ENCODE measurements at regions not wholly inside any gene's neighbourhood (a gene's known extent, or its start where the extent isn't known, plus 50 kb on each side); places are given as distances from the start of the nearest gene placed in this dataset.

- CTCF ChIA-PET, result no interaction called here
- TF ChIP-seq CTCF (conservative IDR thresholded peaks at IDR 0.05; ENCODE audit: low read depth), result no peak
- no peak overlapping the region for H3K27ac ChIP-seq
- POLR2A ChIA-PET (ENCODE audit: low non-redundant PET), result no interaction called here
- DNase-seq (ENCODE audit: low spot score), result no peak
These were observed 79.1 kb upstream of the DYNC1I2 start for GRCh38 chr2:171608168-171608567.

DNA sequence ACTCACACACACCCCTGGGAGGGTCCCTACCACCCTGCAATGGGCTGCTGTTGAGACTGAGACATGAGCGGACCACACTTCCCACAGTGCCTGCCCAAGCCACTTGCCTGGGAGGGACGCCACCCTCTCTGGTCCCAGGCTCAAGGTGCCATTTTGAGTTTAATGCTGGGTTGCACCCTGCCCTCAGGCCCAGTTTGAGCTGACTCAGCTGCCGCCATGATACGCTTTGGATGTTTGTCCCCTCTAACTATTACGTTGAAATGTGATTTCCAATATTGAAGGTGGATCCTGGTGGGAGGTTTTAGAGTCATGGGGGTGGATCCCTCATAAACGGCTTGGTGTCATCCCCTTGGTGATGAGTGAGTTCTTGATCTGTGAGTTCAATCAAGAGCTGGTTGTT lies 76.4 kb upstream of the DYNC1I2 start:
- DNase-seq (ENCODE audit: low spot score), result no peak

DNA sequence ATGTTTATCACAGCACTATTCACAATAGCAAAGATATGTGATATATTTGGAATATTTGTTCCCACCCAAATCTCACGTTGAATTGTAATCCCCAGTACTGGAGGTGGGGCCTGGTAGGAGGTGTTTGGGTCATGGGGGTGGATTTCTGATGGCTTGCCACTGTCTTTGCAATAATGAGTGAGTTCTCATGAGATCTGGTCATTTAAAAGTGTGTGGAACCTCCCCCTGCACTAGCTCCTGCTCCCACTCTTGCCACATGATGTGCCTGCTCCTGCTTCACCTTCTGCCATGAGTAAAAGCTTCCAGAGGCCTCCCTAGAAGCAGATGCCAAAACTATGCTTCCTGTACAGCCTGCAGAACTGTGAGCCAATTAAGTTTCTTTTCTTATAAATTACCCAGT lies 72.2 kb upstream of the DYNC1I2 start:
- TF ChIP-seq CTCF (conservative IDR thresholded peaks at IDR 0.05; ENCODE audit: low read depth), result no peak
- CTCF ChIA-PET, result interaction anchor here (0.5 kb wide), 1 partner anchor 151 kb away, joined by 3 read pairs; no protein-coding TSS in a partner anchor
- POLR2A ChIA-PET (ENCODE audit: low non-redundant PET), result no interaction called here

More for the DNA sequence above, 76.4 kb upstream of the DYNC1I2 start:
- no peak overlapping the region for H3K27ac ChIP-seq
- ChIA-PET CTCF (no interaction called here), POLR2A (ENCODE audit: low non-redundant PET) (no interaction called here)
- TF ChIP-seq CTCF (conservative IDR thresholded peaks at IDR 0.05; ENCODE audit: low read depth), result no peak

DNA sequence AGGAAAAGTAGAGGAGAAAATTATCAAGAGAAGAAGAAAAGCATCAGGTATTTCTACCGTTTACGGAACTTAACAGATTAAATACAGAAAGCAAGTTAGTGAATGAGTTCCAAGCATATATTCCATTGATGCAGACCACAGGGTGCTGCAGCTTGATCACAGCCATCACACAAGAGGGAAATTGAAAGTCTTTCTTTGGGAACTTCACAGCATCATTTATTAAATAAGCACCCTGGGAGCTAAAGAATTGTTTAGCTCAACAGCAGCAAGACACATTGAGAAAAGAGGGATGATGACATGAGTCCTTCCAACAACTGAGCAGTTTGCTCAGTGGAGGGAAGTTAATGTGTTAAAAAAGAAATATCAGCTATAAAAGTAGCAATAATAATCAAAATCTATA lies 69.3 kb upstream of the DYNC1I2 start:
- TF ChIP-seq CTCF (conservative IDR thresholded peaks at IDR 0.05; ENCODE audit: low read depth), result no peak
- H3K27ac ChIP-seq, result no peak overlapping the region
- CTCF ChIA-PET, result no interaction called here
- POLR2A ChIA-PET (ENCODE audit: low non-redundant PET), result interaction anchor here (0.6 kb wide), 1 partner anchor 143 kb away, joined by 4 read pairs; no protein-coding TSS in a partner anchor
- DNase-seq (ENCODE audit: low spot score), result no peak

More for the DNA sequence above, 72.2 kb upstream of the DYNC1I2 start:
- DNase-seq (ENCODE audit: low spot score), result no peak
- no peak overlapping the region for H3K27ac ChIP-seq

DNA sequence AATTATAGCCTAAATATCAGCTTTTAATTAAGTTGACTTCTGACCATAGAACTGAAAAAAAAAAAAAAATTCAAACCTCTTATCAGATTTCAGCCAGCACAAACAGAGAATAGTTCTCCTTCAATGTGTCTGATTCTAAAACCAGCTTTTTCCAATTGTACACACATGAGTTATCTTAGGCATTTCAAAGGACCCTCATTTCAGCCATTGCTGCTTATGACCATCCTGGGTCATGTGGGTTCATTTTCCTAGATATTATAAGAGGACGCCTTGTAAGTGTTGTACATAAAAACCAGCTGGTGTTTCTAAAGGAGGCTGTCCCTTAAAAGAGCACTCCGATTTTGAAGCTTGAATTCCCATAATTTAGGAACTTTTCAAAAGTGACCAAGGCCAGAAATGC lies 62.3 kb upstream of the DYNC1I2 start:
- TF ChIP-seq CTCF (conservative IDR thresholded peaks at IDR 0.05; ENCODE audit: low read depth), result no peak
- H3K27ac ChIP-seq, result no peak overlapping the region
- no peak for DNase-seq (ENCODE audit: low spot score)
- ChIA-PET POLR2A (ENCODE audit: low non-redundant PET) (no interaction called here), CTCF (interaction anchor here (0.6 to 1.0 kb wide), 3 partner anchors 15 to 68 kb away, joined by 3 to 4 read pairs (median 3); no protein-coding TSS in a partner anchor)

- H3K27ac ChIP-seq, result no peak overlapping the region
- DNase-seq (ENCODE audit: low spot score), result no peak
- no peak for TF ChIP-seq CTCF (conservative IDR thresholded peaks at IDR 0.05; ENCODE audit: low read depth)
- POLR2A ChIA-PET (ENCODE audit: low non-redundant PET), result no interaction called here
- CTCF ChIA-PET, result interaction anchor here (0.6 to 0.7 kb wide), 2 partner anchors 8 to 36 kb away, joined by 3 to 4 read pairs; no protein-coding TSS in a partner anchor
These were observed 60.3 kb upstream of the DYNC1I2 start for GRCh38 chr2:171626949-171627348.

All from RWPE1 (cell line).